ENCODE measurements at regions not wholly inside any gene's neighbourhood (a gene's known extent, or its start where the extent isn't known, plus 50 kb on each side); places are given as distances from the start of the nearest gene placed in this dataset.

DNA sequence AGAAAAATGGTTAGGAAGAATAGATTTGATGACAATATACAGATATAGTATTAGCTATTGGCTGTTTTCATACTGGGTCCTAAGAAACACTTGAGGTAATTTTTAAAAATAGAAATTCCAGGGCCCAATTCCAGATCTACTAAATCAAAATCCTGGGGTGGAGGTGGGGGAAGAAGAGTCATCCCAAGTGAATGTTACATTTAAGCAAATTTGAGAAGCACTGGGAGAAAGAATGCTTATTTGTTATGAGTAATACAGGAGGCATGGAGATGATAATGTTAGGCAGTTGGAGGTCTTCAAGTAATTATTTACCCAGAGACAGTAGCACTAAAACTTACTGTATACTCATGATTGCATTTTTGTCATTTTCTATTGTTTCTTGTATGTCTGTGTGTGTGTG is 93.0 kb upstream of the DAB2 start:
- DNase-seq (ENCODE audit: low read depth in 2 of 2): no peak

DNA sequence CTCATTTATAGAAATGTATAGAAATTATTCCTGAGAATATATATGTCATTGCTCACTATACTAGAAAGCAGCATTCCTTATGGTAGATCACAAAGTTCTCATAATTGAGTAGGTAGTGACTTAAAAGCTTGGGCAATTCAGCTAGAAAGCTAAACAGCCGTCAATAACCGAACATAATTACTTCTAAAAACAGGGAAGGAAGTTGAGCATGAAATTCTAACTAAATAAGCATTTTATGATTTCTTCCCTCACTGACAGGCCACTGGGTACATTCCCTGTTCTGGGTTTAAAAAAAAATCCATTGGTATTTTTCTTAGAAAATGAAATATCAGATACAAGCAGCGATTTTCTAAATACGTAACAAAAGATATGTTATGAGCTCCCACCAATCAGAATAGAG is 91.1 kb upstream of the DAB2 start:
- no peak for DNase-seq (ENCODE audit: low read depth in 2 of 2)

DNA sequence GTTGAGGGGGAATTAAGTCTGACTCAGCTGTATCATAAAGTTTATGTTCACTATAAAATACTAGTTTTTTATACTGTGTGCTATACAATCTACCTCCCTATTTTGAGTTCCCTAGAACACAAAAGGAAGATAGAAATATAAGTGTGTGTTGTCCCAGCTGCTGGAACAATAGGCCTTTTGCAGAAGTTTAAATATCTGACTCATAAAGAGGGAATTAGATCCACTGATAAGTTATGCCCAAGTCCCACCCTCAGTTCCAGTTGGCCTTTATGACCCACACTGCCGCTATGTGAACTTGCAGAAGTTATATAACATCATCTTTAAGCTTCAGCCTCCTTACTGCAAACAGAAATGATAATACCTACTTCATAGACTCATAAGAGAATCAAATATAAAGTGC is 88.5 kb upstream of the DAB2 start:
- no peak for DNase-seq (ENCODE audit: low read depth in 2 of 2)

DNA sequence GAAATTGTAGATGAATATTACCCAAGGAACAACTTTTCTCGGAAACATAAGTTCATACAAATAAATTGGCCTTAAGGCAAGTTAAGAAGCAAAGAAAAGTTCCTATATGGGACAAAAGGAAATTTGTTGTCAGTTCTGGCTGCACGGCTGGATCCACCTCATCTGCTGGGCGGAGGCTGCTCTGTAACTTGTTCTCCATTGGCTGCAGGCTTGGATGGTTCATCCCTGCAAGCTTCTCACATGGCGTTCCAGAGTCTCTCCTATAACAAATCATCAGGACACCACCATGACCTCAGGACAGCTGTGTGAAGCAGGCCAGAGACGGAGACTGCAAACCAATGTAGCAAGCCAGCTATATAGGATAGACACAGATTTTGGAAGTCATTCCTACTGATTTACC is 81.4 kb upstream of the DAB2 start:
- no peak for DNase-seq (ENCODE audit: low read depth in 2 of 2)

DNA sequence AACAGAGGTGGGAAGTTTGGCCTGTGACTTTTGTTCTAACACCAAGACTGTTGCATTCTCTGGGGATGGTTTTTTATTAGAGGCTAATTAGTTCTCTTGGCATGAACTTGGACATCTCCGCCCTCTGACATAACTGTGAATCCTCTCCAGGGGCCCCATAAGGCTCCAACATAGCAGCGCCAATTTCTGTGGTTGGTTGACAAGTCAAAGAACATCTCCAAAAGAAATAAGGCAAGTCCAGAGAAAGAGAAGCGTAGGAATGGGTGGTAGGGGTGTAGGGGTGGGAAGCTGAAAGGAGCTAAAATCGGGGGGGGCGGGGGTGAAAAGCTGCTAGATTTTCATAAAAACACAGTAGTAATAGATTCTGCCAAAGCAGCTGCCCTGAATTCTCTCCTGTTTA is 81.0 kb upstream of the DAB2 start:
- DNase-seq (ENCODE audit: low read depth in 2 of 2): no peak

GRCh38 chr5:39505363-39505762 is 80.6 kb upstream of the DAB2 start:
- no peak for DNase-seq (ENCODE audit: low read depth in 2 of 2)

- no peak for DNase-seq (ENCODE audit: low read depth in 2 of 2)
Observed at GRCh38 chr5:39503155-39503554, 78.4 kb upstream of the DAB2 start.

DNA sequence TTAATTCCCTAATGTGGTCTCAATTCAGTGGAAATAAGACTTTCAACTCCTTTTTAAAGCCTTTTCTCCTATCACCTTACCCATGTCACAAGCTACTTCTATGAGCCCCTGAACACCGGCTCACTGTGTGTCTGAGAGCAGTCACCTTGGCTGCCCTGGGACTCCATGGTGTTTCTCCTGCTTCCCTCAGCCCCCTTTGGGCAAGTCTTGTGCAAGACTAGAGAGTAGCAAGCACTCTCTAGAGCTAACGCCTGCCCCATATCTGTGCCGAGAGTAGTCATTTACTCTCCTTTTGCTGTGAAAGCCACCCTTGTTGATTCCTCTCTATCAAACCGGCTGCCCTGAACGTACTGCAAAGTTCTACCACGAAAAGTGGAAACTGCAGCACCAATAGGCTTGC is 77.9 kb upstream of the DAB2 start:
- no peak for DNase-seq (ENCODE audit: low read depth in 2 of 2)

DNA sequence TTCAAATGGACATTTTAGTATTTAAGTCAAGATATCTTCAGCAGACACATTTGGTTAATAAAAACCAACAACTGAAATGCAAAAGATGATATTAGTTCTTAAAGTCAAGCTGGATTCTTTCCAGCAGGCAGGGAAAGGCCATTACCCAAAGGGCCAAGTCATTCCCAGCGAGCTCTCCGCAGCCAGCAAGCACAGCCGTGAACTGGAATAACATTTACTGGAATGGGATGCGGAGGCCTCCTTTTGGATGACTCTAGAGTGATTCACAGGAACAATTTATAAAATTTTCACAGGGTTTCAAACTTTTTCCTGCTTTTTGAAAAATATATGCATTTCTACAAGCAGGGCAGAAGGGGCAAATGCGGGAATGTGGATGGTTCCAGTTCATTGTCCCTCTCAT is 76.6 kb upstream of the DAB2 start:
- no peak for DNase-seq (ENCODE audit: low read depth in 2 of 2)

GRCh38 chr5:39500551-39501175 is 75.9 kb upstream of the DAB2 start:
- DNase-seq (ENCODE audit: low read depth in 2 of 2): no peak

GRCh38 chr5:39498278-39498952 is 73.6 kb upstream of the DAB2 start:
- DNase-seq (ENCODE audit: low read depth in 2 of 2): no peak

DNA sequence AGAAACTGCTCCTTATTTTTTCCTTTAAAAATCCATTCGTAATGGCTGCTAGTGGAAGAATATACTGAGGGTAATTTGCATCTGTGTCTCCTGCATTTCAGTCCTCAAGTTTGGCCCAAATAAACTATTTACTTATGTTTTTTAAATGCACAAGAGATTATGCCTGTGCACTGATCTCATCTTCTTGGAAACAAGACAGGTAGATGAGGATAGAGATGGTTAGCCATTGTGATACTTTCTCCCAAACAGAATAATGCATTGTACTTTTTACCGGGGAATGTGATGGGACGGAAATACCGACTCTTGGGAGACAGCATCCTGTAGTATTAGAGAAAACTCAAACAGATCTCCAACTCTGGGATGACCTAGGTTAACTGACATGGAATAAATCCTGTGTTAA is 72.5 kb upstream of the DAB2 start:
- DNase-seq (ENCODE audit: low read depth in 2 of 2): no peak

- DNase-seq (ENCODE audit: low read depth in 2 of 2): no peak
Observed at GRCh38 chr5:39495227-39495626, 70.4 kb upstream of the DAB2 start.

DNA sequence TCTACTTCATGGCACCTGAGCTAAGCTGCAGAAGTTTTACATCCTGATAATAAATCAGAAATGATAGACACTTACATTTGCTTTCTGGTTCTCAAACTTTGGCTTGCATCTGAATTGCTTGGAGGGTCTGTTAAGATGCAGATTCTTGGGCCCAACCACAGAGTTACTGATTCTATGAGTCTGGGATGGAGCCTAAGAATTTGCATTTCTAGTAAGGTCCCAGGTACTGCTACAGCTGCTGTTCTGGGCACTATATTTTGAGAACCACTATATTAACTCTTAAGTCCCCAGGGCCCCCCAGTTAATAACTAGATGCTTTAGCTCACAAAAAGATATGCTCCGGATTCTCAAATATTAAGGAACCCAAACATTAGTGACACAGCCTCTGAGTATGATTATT is 69.8 kb upstream of the DAB2 start:
- DNase-seq (ENCODE audit: low read depth in 2 of 2): no peak

DNA sequence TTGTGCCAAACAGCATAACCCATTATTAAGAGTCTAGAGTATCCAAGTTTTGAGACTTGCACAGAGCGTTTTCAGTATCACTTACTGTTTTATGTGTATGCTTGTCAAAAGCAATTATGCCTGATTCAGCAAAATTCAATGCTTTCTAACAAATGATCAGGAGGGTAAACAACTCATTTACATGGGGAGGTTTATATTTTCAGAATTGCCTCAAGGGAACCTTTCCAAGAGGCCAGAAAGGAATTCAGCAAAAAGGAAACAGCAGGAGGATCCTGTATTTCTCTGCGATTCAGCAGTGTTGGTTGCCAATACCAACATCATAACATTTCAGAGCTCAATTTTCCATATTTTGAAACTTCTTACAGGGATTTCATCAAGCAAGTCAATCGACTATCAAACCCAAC is 69.3 kb upstream of the DAB2 start:
- no peak for DNase-seq (ENCODE audit: low read depth in 2 of 2)

- DNase-seq (ENCODE audit: low read depth in 2 of 2): no peak
Observed at GRCh38 chr5:39491210-39491609, 66.4 kb upstream of the DAB2 start.

- no peak for DNase-seq (ENCODE audit: low read depth in 2 of 2)
Observed at GRCh38 chr5:39489263-39489662, 64.5 kb upstream of the DAB2 start.

DNA sequence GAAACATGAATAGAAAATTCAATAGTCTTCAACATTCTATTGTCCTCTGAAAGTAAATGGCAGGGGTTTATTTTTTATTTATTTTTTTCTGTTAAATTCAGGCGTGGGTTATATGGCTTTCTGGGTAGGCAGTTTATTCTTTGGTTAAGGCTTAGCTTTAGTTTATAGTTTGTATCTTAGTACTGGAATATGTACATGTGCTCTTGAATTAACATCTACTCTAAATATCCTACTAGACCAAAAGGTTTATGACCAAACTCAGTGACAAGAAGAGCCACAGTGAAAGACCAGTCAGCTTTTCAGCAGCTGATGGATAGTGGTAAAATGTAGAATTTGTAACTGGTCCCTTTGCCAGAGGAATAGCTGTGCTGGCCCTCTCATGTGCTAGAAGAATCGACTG is 62.0 kb upstream of the DAB2 start:
- no peak for DNase-seq (ENCODE audit: low read depth in 2 of 2)

GRCh38 chr5:39486361-39486760 is 61.6 kb upstream of the DAB2 start:
- DNase-seq (ENCODE audit: low read depth in 2 of 2): no peak

- DNase-seq (ENCODE audit: low read depth in 2 of 2): no peak
Observed at GRCh38 chr5:39485079-39485478, 60.3 kb upstream of the DAB2 start.

DNA sequence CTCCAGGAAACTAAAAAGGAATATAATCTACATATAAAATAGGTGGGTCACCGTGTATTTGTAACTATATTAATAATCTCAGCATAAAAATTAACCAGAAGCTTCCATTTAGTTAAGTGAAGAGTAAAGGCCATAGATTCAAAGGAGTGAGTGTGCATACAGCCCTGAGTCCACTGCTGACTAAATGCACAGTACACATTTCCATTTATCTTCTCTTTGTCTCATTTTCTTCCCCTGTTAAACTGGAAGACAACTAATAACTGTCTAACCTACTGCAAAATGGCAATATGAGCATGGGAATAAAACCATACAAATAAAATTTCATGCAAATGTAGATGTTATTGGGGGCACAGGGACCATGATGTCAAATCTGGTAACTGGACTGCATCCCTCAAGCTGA is 59.9 kb upstream of the DAB2 start:
- no peak for DNase-seq (ENCODE audit: low read depth in 2 of 2)

DNA sequence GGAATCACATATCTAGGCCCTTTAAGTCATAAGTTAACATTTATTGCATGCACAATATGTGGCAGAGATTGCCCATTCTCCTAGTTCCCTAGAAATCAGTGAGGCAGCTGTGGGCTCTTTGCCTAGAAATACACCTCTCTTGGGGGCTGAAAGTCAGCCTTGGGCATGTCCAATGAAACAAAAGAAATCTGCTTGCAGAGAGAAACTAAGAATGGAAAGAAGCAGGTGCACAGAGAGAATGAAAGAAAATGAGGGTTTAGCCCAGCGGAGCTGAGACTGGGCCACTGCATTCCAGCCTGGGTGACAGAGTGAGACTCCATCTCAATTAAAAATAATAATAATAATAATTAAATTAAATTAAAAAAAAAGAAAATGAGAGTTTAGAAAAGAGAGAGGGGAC is 57.3 kb upstream of the DAB2 start:
- no peak for DNase-seq (ENCODE audit: low read depth in 2 of 2)

DNA sequence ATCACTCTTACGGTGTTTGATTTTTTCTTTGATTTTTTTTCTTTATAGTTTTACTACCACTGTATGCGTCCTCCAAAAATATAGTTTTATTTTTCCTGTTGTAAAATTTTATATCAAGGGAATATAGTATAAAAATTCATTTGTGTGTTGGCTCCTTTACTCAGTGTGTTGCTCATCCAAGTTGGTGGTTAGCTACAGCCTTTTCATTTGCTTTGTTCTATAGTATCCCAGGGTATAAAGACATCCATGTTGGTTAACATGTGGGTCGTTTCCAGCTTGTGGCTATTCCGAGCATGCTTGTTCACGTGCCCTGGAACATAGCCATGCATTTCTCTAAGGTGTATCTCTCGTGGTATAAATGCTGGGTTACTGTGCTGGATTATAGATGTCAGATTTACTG is 54.8 kb upstream of the DAB2 start:
- DNase-seq (ENCODE audit: low read depth in 2 of 2): no peak

DNA sequence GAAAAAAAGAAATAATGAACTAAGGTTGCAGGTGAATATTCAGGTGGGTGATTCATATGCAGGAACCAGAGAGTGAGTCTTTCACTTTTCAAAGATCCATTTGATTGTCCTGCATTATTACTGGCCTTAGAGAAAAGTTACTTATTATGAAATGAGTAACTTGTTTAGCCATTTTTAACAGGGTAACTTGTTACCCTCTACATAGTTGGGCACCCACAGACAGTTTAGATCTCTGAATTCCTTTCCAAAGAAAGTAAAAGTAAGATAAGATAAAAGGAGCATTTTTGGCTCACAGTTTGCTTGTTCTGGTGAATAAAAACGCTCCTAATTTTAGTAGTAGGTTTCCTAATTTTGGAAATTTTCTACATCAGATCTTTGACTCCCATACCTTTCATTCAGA is 54.1 kb upstream of the DAB2 start:
- no peak for DNase-seq (ENCODE audit: low read depth in 2 of 2)
